Subcutaneous abdominal adipose tissue (tissue), 5 donors: ENCODE measurements at regions not wholly inside any gene's neighbourhood (a gene's known extent, or its start where the extent isn't known, plus 50 kb on each side); places are given as distances from the start of the nearest gene placed in this dataset.
"Not testable (repeated sequence)": the region's sequence is repeated elsewhere in the genome, so short reads cannot be mapped to it uniquely, and the experiment has no call there.

Experiments
- H3K27ac ChIP-seq: one replicate; pipeline ENCODE4 v1.7.0; 2013; ENCODE audit warnings: low read depth, mild to moderate bottlenecking, inconsistent platforms, low read length, moderate library complexity
- H3K27me3 ChIP-seq, 5 donors: one replicate each; pipeline ENCODE4 v1.7.0; 2013; ENCODE audit warnings: low read length in 5 of 5, inconsistent platforms in 1 of 5; ENCODE audit not compliant: control insufficient read depth in 5 of 5, insufficient read depth in 4 of 5
- H3K36me3 ChIP-seq, 5 donors: one replicate each; pipeline ENCODE4 v1.7.0; 2013; ENCODE audit warnings: low read length in 5 of 5; ENCODE audit not compliant: control insufficient read depth in 5 of 5, insufficient read depth in 5 of 5
- H3K4me1 ChIP-seq, 5 donors: one replicate each; pipeline ENCODE4 v1.7.0; 2013; ENCODE audit warnings: low read length in 5 of 5, mild to moderate bottlenecking in 3 of 5, moderate library complexity in 1 of 5; ENCODE audit not compliant: control insufficient read depth in 5 of 5, insufficient read depth in 5 of 5
- H3K4me3 ChIP-seq, 5 donors: one replicate each; pipeline ENCODE4 v1.7.0; 2013; ENCODE audit warnings: low read length in 5 of 5, low read depth in 1 of 5
- H3K9ac ChIP-seq, 5 donors: one replicate each; pipeline ENCODE4 v1.7.0; 2013; ENCODE audit warnings: low read length in 5 of 5, mild to moderate bottlenecking in 4 of 5, moderate library complexity in 3 of 5
- H3K9me3 ChIP-seq, 5 donors: one replicate each; pipeline ENCODE4 v1.7.0; 2013; ENCODE audit warnings: low read length in 5 of 5; ENCODE audit not compliant: control insufficient read depth in 5 of 5
- donor health status: healthy.
- donor health status: healthy.
- donor health status: healthy.
- donor health status: healthy.
- donor health status: healthy.

DNA sequence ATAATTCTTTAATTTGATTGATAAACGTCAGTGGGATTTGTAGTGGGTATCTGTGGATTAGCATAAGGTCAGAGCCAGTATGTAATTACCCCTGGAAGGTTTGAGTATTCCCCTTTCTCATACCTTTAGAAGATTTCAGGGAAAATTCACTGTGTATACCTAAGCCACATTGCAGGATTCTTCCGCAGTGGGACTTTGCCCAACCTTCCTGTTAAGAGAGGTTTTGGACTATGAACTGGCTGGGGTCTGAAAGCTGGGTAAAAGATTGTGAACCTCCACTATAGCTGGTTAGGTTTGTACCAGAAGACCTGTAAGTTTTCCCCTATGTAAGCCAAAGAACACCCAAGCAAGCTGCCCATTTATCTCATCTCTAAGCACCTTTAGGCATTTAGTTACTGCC, 150.2 kb downstream of the TTC6 start:
- Histone ChIP-seq H3K9ac (no peak overlapping the region), H3K36me3 (no peaks in the 10 kb centered on the region), H3K9me3 (no peaks in the 10 kb centered on the region), H3K4me1 (no peaks in the 10 kb centered on the region), H3K27ac (no peak overlapping the region), H3K4me3 (no peak overlapping the region), H3K27me3 (no peaks in the 10 kb centered on the region)

DNA sequence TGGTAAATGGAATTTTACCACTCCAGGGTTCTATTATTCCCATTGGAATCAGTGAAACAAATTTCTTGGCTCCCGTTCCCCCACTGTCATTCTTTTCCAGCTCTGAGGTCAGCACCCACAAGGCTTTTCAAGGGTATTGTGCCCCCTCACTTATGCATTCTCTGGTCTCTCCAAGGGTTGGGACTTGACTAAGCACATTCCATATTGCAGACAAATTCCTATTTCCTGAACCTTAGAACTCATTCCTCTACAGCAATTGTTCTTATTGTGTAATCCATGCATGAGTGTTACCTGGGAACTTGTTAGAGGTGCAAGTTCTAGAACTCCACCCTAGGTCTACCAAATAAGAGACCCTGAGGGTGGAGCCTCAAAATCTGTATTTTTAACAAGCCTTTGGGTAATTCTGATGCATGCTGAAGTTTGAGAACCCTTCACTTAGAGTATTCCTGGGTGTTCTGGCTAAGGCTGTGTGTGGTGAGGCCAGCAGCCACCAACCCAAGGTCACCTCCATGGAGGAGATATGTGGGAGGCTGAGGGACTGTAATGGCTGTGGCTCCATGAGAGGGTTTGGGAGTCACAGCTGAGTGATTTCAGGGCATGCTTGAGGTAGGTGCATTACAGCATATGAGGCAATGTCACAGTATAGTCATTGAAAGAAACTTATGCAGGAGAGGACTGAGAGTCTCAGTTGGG, 150.9 kb downstream of the TTC6 start:
- H3K36me3 ChIP-seq: no peaks in the 10 kb centered on the region
- no peak overlapping the region for H3K4me3 ChIP-seq
- H3K9ac ChIP-seq: no peak overlapping the region
- H3K27ac ChIP-seq: no peak overlapping the region
- H3K27me3 ChIP-seq: no peaks in the 10 kb centered on the region
- H3K4me1 ChIP-seq: no peaks in the 10 kb centered on the region
- H3K9me3 ChIP-seq: no peaks in the 10 kb centered on the region

GRCh38 chr14:37753459-37753858, 158.0 kb downstream of the TTC6 start:
- no peak overlapping the region for H3K27ac ChIP-seq
- H3K9ac ChIP-seq: no peak overlapping the region
- no peaks in the 10 kb centered on the region for H3K36me3 ChIP-seq
- no peaks in the 10 kb centered on the region for H3K4me1 ChIP-seq
- H3K27me3 ChIP-seq: no peaks in the 10 kb centered on the region
- H3K4me3 ChIP-seq: no peak overlapping the region
- no peaks in the 10 kb centered on the region for H3K9me3 ChIP-seq

GRCh38 chr14:37760275-37760674, 164.8 kb downstream of the TTC6 start:
- H3K9me3 ChIP-seq, H3K9ac ChIP-seq, H3K36me3 ChIP-seq, H3K27ac ChIP-seq, H3K4me3 ChIP-seq, H3K4me1 ChIP-seq, H3K27me3 ChIP-seq: not testable (repeated sequence)

DNA sequence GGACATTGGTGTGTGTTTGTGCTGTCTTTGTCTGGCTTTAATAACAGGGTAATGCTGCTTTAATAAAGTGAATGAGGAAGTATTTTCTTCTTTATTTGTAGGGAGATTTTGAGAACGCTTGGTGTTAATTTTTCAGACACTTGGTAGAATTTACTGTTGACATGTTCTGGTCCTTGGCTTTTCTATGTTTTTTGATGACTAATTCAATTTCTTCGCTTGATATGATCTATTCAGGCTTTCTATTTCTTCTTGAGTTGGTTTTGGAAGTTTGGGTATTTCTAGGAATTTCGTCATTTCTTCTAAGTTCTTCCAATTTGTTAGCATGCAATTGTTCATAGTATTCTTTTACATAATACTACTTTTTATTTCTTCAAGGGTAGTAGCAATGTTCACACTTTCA, 167.8 kb downstream of the TTC6 start:
- no peak overlapping the region for H3K9ac ChIP-seq
- H3K27me3 ChIP-seq: no peaks in the 10 kb centered on the region
- H3K4me1 ChIP-seq: no peaks in the 10 kb centered on the region
- H3K4me3 ChIP-seq: no peak overlapping the region
- H3K27ac ChIP-seq: no peak overlapping the region
- H3K36me3 ChIP-seq: no peaks in the 10 kb centered on the region
- peaks cover 0 to 14% (median 6%) of the 10 kb centered on the region in 5 donors for H3K9me3 ChIP-seq

- H3K36me3 ChIP-seq, H3K27me3 ChIP-seq, H3K4me3 ChIP-seq, H3K4me1 ChIP-seq, H3K27ac ChIP-seq, H3K9me3 ChIP-seq, H3K9ac ChIP-seq: not testable (repeated sequence)
Measured at GRCh38 chr14:37772283-37772682, 176.9 kb downstream of the TTC6 start.

GRCh38 chr14:37776791-37777499, 181.5 kb downstream of the TTC6 start:
- Histone ChIP-seq H3K36me3 (no peaks in the 10 kb centered on the region), H3K27me3 (no peaks in the 10 kb centered on the region), H3K9me3 (peaks cover 0 to 13% (median 5%) of the 10 kb centered on the region in 5 donors), H3K9ac (no peak overlapping the region), H3K4me1 (no peaks in the 10 kb centered on the region), H3K27ac (no peak overlapping the region), H3K4me3 (no peak overlapping the region)

- H3K27me3 ChIP-seq: no peaks in the 10 kb centered on the region
Measured at GRCh38 chr14:37778135-37778943, 182.9 kb downstream of the TTC6 start.

DNA sequence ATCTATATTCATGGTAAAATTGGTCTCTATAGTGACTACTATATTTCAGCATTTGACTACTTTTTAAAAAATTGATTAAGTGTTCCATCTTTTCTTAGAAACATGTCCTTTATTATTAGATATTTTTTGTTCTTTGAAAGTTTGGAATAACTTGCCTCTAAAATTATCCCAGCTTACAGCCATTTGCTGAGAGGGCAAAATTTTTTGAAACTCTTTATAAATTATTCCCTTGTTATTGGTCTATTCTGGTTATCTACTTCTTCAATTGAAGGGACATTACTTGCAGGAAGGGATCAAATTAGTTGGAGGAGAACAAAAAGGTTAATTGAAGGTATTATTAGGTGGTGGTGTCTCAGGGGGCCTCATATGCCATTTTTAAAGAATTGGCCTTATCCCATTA, 184.1 kb downstream of the TTC6 start:
- H3K4me1 ChIP-seq: no peaks in the 10 kb centered on the region
- peaks cover 0 to 13% (median 2%) of the 10 kb centered on the region in 5 donors for H3K9me3 ChIP-seq
- H3K9ac ChIP-seq: no peak overlapping the region
- H3K4me3 ChIP-seq: no peak overlapping the region
- H3K36me3 ChIP-seq: no peaks in the 10 kb centered on the region
- H3K27me3 ChIP-seq: no peaks in the 10 kb centered on the region
- H3K27ac ChIP-seq: no peak overlapping the region

More at GRCh38 chr14:37778135-37778943, 182.9 kb downstream of the TTC6 start:
- H3K4me3 ChIP-seq: no peak overlapping the region
- H3K27ac ChIP-seq: no peak overlapping the region
- H3K9ac ChIP-seq: no peak overlapping the region
- H3K4me1 ChIP-seq: no peaks in the 10 kb centered on the region
- no peaks in the 10 kb centered on the region for H3K36me3 ChIP-seq
- peaks cover 0 to 13% (median 5%) of the 10 kb centered on the region in 5 donors for H3K9me3 ChIP-seq

DNA sequence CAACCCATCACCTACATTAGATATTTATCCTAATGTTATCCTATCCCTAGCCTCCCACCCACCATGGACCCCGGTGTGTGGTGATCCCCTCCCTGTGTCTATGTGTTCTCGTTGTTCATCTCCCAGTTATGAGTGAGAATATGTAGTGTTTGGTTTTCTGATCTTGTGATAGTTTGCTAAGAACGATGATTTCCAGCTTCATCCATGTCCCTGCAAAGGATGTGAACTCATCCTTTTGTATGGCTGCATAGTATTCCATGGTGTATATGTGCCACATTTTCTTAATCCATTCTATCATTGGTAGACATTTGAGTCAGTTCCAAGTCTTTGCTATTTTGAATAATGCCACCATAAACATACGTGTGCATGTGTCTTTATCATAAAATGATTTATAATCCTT, 185.3 kb downstream of the TTC6 start:
- not testable (repeated sequence) for H3K27me3 ChIP-seq, H3K4me3 ChIP-seq, H3K27ac ChIP-seq, H3K9ac ChIP-seq, H3K4me1 ChIP-seq, H3K36me3 ChIP-seq
- H3K9me3 ChIP-seq: peaks cover 0 to 13% (median 0%) of the 10 kb centered on the region in 5 donors
